ENCODE measurements at regions not wholly inside any gene's neighbourhood (a gene's known extent, or its start where the extent isn't known, plus 50 kb on each side); places are given as distances from the start of the nearest gene placed in this dataset.
"Not testable (repeated sequence)": the region's sequence is repeated elsewhere in the genome, so short reads cannot be mapped to it uniquely, and the experiment has no call there.

DNA sequence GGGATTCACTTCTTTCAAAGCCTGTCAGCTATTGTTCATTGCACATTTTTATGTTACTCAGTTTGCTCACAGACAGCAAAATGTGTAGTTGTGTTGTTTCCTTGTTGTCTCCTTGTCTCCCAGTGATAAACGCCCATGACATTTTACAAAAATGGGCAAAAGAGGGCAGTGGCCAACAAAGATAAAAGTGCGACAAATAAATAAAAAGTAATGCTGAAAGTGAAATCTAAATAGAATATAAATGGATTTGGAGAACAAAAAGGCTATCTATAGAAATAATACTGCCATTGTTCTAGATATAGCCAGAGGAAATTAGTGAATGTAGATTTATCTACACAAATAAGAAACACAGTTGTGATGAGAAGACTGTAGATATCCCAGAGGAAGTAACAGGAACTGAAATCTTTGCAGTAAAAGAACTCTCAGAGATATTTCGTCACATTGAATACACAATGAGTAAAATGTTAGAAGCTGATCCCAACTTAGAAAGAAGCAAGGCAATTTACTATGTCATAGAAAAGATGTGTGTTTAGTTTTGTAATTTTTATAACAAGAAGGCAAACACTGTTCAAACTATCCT, 1186.2 kb upstream of the FAM98A start:
- DNase-seq = no peak

DNA sequence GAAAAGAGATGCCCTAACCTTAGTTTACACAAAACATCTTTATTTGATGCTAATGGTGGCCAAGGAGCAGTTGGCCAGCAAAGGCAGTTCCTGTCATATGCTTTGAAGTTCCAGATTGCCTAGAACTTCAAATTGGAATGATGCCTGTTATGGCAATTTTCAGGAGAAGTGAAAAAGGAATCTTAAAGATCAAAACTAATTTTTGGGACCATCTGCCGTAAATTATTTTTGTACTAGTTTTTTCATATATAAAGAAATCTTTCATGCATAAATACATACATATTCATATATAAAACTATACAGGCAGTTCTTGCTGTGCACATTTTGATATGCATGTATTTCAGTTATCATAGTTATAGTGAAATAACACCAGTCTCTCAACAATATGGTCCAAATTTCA, 1185.6 kb upstream of the FAM98A start:
- DNase-seq = no peak

DNA sequence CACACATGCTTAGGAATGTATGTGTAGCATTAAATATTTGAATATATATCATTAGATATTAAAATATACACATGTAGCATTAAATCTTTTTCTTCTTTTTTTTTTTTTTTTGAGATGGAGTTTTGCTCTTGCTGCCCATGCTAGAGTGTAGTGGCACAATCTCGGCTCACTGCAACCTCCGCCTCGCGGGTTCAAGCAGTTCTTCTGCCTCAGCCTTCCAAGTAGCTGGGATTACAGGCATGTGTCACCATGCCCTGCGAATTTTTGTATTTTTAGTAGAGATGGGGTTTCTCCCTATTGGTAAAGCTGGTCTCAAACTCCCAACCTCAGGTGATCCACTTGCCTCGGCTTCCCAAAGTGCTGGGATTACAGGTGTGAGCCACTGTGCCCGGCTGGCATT, 1151.6 kb upstream of the FAM98A start:
- DNase-seq = not testable (repeated sequence)

- no peak for DNase-seq
These were observed 1148.5 kb upstream of the FAM98A start for GRCh38 chr2:34747643-34748042.

GRCh38 chr2:34738691-34739090, 1139.6 kb upstream of the FAM98A start:
- no peak for DNase-seq

- DNase-seq = no peak
These were observed 1138.0 kb upstream of the FAM98A start for GRCh38 chr2:34737146-34737545.

DNA sequence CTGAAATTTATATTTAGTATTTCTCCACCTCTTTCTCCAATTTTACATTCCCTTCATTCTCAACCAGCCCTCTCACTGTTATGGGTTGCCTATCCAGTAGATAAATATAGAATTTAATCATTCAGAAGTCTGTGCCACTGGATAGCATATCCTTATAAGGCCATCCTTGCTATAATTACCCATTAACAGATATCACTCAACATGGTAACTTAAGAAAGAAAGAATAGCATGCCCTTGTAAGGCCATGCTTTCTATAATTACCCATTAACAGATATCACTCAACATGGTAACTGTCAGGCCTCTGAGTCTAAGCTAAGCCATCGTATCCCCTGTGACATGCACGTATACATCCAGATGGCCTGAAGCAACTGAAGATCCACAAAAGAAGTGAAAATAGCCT, 1137.4 kb upstream of the FAM98A start:
- no peak for DNase-seq

GRCh38 chr2:34734662-34735061, 1135.6 kb upstream of the FAM98A start:
- no peak for DNase-seq

- DNase-seq = no peak
These were observed 1134.9 kb upstream of the FAM98A start for GRCh38 chr2:34734042-34734441.

DNA sequence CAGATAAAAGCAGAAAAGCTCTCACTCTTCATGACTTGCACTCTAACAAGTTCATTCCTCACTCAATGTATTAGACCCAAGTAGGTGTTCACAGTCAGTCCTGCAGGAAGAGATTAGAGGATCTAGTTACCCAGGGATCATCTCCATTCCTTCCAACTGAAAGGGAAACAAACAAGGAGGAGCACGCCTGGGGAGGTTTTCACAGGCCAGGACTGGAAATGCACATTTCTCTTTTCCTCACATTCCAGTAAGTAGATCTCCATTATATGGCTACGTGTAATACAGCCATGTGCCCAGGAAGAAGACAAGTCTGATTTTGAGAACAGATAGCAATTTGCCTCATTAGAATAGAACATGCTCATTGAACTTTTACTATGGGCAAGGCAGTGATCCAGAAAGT, 1132.2 kb upstream of the FAM98A start:
- DNase-seq = no peak

DNA sequence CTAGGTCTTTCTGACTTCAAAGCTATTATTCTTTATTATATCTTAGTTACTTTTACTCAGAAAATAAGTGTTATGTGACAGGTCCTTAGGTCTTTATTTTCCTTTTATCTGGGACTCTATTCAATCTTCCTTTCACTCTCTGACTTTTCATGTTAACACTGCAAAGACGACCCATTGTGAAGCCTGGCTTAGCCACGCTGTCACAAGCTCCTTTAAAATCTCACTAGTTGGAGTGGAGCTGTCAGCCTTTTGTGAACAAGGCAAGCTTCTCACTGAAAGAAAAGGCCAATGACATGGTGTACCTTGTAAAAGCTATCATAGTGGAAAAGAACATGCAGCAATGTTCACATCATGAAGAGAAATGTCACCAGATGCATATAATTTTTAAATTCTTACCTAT, 1130.7 kb upstream of the FAM98A start:
- DNase-seq = no peak

DNA sequence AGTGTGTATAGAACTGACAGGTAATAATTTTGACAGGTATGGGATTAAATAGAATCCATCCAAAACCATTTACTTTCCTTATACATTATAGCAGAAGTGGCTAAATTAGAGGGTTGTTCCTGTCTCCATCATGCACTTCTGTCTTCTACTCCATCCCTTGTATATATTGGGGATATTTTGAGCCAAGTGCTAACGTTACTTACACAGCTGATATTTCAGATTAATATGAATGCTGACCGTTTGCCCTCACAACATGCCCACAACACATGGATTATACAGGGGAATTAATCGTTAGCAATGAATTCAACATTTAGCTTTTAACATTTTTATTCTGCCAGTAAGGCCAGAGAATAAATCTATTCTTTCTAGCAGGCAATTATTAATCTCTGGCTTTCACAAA, 1125.0 kb upstream of the FAM98A start:
- DNase-seq = no peak

DNA sequence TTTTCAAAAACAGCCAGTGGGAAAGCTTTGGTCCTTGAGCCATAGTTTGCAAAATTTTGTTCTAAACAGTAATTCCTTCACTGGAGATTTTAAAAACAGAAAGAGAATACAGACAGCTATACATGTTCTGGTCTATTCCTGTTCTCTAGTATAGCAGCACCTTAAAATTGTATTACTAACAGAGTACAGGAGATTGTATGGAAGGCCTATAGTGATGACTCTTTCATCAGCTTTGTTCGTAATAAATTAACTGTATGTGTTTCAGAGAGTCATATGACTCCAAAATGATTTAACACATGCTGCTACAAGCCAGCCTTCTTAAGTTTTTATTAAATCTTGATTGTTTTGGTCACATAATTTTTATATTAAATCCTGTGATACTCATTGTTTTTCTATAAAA, 1124.6 kb upstream of the FAM98A start:
- no peak for DNase-seq

DNA sequence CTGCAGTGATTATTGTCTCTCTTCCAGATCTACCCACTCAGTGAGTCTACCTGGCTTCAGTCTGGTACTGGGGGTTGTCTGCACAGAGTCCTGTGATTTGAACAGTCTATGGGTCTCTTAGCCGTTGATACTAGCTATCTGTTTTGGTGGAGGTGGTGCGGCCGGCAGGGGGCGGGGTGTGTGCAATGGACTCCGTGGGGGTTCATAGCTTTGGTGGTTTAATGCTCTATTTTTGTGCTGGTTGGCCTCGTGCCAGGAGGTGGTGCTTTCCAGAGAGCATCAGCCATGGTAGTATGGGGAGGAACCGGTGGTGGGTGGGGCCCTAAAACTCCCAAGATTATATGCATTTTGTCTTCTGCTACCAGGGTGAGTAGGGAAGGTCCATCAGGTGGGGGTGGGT, 1120.1 kb upstream of the FAM98A start:
- no peak for DNase-seq

GRCh38 chr2:34705551-34706247, 1106.6 kb upstream of the FAM98A start:
- no peak for DNase-seq

DNA sequence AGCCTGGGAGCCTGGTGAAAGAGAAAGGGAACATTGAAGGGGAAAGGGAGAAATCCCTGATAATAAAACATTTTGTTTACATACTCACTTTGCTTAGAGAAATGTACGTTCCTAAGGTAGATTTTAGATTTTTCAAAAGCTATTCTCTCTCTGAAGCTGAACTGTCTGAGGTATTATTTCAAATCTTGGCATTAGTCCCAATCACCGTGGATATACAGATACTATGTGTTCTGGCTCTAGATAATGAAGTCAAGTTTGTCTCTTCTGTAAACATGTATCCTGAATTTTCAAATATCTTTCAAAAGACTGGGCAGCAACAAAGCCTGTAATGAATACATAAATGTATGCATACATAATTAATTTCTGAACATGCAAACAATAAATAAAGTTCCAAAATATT, 1104.2 kb upstream of the FAM98A start:
- DNase-seq = no peak

GRCh38 chr2:34702391-34702790, 1103.3 kb upstream of the FAM98A start:
- not testable (repeated sequence) for DNase-seq

DNA sequence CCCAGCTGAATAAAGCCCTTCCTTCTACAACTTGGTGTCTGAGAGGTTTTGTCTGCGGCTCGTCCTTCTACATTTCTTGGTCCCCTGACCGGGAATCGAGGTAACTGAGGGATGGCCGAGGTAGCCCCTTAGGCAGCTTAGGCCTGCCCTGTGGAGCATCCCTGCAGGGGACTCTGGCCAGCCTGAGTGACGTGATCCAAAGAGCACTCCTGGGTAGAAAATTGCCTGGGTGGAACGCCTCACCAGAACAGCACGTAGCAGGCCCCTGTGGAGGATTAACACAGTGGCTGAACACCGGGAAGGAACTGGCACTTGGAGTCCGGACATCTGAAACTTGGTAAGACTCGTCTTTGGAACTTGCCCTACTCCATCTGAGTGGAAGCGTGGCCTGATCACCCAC, 1078.5 kb upstream of the FAM98A start:
- DNase-seq = not testable (repeated sequence)

- not testable (repeated sequence) for DNase-seq
These were observed 1078.0 kb upstream of the FAM98A start for GRCh38 chr2:34677119-34677531.

DNA sequence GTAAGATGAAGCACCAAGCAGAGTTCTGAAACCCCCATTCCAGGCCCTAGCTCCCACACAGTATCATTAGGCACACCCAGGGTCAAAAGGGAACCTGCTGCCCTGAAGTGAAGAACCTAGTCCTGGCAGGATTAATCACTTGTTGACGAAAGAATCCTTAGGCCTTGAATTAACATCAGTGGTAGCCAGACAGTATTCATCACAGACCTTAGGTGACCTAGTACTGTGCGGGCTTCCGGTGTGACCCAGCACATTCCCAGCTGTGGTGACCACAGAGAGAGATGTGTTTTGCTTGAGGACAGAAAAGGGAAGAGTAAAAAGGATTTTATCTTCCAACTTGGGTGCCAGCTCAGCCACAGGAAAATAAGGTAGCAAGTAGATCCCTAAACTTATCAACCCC, 1071.4 kb upstream of the FAM98A start:
- DNase-seq = no peak

DNA sequence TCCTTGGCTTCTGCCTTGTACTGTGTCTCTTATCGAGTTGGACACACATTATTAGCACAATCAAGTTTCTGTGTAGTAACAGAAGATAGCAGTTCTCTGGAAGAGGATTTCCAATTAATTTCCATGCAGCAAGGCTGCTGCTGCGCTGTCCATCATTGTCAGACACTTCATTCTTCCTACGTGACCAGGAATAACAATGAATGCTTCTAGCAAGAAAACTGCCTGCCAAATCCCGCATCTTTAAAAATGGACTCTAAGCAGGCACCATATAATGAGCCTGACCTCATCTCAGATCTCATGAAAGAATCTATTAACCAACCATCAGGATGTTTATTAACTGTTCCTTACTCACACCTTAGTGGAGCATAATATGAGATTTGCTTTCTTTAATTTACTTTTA, 1067.7 kb upstream of the FAM98A start:
- DNase-seq = no peak

DNA sequence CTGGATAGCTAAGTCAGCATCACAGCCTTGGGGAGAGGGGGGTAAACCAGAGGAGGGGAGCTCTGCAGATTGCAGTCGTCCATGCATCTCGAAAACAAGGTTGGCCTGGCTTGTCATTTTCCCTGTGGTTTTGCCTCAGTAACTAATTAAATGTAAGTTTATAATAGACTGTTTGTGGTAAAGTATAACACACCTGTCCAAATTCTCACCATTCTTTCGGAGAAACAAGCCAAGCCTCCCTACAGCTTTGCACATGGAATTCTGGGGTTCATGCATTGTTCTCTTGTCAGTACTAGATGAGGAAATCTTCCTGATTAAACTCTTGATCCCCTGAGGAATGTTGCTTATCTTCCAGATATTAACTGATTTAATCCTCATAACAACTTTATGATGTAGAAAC, 1065.2 kb upstream of the FAM98A start:
- no peak for DNase-seq

GRCh38 chr2:34663314-34663713, 1064.2 kb upstream of the FAM98A start:
- DNase-seq = no peak

GRCh38 chr2:34660741-34661140, 1061.6 kb upstream of the FAM98A start:
- no peak for DNase-seq

DNA sequence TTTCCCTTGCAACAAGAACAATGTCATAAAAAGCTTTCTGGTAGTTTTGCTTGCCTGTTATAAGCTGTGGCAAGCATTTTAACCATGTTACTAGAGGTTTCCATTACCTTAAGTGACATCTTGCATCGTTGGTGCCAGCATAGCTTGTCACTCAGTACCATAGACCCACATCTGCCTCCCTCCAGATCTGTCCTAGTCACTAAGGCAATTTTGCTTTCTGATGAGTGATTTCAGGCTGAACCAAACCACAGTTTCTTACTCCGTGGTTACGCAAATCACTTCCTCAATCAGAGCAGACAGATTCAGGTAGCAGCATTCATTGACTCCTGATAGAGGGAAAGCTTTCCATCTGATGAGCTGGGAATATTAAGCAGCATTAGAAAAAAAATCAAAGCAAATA, 1057.5 kb upstream of the FAM98A start:
- no peak for DNase-seq
